ENCODE measurements at regions not wholly inside any gene's neighbourhood (a gene's known extent, or its start where the extent isn't known, plus 50 kb on each side); places are given as distances from the start of the nearest gene placed in this dataset.
"Not testable (repeated sequence)": the region's sequence is repeated elsewhere in the genome, so short reads cannot be mapped to it uniquely, and the experiment has no call there.

- DNase-seq = no peak
Measured at GRCh38 chr21:20220586-20220985, 777.6 kb upstream of the NCAM2 start.

DNA sequence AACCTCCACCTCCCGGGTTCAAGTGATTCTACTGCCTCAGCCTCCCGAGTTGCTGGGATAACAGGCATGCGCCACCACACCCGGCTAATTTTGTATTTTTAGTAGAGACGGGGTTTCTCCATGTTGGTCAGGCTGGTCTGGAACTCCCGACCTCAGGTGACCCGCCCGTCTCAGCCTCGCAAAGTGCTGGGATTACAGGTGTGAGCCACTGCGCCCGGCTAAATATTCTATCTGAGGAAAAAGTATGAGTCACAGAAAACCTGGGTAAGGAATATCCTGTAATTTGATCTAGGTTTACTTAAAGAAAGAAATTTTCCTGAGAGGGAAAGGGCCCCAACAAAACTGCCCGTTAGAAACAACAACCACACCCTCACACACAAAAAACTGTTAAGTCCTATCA is 776.2 kb upstream of the NCAM2 start:
- DNase-seq = not testable (repeated sequence)

GRCh38 chr21:20236649-20237048 is 761.6 kb upstream of the NCAM2 start:
- DNase-seq = not testable (repeated sequence)

DNA sequence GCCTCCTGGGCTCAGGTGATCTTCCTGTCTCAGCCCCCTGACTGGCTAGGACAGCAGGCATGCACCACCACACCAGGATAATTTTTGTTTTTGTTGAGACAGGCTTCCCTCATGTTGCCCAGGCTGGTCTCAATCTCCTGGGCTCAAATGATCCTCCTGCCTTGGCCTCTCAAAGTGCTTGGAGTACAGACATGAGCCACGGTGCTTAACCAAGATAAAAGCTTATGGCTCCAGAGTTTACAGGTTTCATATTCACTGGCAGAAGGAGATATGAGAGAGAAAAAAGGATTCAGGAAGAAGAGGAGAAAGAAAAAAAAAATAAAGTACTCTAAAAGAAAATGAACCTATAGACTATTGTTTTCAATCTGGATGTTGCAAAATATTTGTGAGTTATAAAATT is 748.8 kb upstream of the NCAM2 start:
- DNase-seq = no peak

DNA sequence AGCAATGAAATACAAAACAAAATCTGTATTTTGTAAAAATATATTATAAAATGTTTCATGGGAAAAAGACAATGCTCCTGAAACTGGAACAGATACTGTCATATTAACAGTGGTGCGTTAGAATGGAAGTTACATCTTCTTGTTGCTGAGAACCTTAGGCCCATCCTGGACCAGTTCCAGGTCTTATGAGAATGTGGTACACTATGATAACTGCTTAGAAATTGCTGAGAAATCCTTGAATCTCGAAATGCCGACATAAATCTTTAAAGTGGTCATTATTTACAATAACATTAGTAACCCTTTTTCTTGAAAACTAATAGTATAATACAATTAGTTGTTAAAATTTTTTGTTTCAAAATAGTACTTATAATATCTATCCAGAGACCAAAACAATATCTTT is 747.9 kb upstream of the NCAM2 start:
- DNase-seq = no peak

GRCh38 chr21:20253261-20253660 is 744.9 kb upstream of the NCAM2 start:
- DNase-seq = no peak

DNA sequence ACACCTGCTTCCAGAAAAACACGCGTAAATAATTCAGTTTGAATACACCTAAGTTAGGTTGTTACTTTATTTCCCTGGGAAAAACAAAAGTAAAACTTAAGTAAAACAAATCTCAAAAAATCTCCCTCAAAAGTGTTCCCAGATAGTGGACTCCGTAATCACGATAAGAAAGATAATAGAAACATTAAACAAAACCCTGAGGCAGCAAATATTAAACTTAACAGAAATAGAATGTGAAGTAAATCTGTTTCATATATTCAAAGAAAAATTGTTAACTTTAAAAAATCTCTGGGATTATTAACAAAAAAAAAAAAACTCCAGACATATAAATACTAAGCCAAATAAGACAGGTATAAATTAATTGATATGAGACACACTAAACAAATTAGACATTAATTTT is 743.2 kb upstream of the NCAM2 start:
- DNase-seq = no peak

DNA sequence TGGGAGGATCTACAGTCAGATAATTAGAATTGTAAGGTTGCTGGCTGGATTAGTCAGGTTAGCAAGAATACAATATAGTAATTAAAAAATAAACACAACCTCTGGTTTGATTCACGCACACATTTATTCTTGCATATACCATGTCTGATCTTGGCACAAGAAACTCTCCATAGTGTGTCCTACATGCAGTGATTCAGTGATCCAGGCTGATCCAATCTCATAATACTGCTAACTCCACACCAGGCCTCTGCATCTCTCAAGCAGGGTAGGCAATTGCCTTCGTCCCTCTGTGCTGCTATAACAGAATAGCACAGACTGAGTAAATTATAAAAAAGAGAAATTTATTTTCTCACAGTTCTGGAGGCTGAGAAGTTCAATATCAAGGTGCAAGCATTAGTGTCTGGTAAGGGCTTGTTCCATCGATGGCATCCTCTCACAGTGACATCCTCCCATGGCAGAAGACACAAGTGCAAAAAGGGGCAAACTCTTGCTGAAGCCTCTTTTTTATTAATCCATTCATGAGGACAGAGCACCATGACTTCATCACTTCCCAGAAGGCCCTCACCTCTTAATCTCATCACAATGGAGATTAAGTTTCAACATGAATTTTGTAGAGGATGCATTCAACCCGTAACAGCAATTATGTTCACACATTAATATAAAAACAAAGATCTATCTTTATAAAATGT is 741.0 kb upstream of the NCAM2 start:
- peak; percentile 68 for DNase-seq

DNA sequence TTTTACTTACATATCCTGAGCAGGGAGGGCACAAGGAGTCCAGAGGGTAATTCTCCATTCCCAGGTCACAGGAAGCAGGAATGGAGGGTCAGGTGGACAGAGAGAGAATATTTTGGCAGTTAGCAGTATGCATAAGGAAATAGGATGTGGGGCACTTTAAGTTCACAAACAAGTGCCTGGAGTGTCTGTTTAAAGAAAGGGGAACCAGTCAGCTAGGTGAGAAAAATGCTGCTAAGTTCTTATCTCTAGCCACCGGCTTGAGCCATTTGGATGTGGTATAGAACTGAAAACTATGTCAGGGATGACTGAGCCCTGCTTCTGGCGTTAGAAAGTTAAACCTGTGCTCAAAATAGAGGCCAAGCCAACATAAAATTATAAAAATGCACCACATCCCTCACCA is 739.7 kb upstream of the NCAM2 start:
- peak; percentile 64 for DNase-seq

DNA sequence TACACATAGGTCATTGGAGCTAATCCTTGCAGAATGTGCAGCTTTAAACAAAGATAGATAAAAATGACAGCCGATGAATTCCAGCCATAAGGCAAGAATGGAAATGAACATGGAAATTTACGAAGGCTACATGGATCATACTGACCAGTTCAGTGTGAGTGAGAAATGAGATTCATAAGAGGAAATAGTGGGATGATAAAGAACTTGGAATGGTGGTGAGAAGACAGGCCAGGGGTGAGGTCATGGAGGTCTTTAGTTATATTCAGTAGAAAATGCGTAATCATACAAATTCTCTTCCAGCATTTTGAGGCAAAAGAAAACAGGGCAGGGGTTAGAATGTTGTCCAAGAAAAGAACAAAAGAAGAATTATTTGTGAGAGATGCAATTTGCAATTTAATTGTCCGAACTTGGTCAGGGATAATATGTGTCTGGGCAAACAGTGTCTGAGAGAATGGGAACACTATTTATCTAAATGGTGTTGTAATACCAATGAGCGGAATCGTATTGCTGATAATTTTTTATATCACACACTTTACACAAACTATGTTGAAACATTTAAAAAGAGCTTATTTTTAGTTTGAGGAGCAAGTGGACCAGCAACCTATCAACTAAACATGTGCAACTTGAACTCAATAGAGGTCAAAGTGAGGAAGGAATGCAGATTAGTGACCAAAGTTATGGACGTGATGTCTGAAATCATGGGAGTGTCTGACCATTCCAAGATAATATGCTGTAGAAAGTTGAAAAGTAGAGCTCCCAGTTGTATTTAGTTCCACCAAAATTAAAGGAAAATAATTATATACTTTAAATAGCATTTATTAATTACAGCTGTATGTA is 739.0 kb upstream of the NCAM2 start:
- DNase-seq = no peak

- DNase-seq = no peak
Measured at GRCh38 chr21:20260124-20260523, 738.1 kb upstream of the NCAM2 start.

DNA sequence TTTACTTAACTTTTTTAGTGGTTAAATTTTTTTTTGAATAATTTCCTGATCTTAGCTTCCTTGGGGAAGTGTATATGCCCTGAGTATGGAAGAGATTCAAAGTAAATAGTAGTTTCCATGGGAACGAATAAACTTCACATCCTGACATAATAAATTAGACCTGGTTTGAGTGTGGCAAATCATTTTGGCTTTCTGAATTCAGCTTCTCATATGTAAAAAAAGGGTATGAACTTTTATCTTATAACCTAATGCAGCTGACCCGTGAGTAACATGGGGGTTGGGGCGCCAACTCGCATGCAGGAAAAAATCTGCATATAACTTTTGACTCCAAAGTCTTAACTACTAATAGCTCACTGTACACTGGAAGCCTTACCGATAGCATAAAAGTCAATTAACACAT is 736.8 kb upstream of the NCAM2 start:
- DNase-seq = no peak

GRCh38 chr21:20265707-20266440 is 732.3 kb upstream of the NCAM2 start:
- no peak for DNase-seq

DNA sequence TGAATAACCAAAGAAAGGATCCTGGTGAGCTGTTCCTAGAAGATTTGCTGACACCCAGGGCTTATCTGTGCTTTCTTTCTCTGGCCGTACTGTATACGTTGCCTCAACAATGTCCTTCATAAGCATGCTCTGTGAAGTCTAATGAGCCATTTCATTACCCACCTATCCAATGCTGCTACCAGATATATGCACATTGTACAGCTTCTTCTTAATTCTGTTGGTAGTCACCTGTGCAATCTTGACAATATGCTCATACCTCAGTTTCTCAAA is 731.8 kb upstream of the NCAM2 start:
- no peak for DNase-seq

DNA sequence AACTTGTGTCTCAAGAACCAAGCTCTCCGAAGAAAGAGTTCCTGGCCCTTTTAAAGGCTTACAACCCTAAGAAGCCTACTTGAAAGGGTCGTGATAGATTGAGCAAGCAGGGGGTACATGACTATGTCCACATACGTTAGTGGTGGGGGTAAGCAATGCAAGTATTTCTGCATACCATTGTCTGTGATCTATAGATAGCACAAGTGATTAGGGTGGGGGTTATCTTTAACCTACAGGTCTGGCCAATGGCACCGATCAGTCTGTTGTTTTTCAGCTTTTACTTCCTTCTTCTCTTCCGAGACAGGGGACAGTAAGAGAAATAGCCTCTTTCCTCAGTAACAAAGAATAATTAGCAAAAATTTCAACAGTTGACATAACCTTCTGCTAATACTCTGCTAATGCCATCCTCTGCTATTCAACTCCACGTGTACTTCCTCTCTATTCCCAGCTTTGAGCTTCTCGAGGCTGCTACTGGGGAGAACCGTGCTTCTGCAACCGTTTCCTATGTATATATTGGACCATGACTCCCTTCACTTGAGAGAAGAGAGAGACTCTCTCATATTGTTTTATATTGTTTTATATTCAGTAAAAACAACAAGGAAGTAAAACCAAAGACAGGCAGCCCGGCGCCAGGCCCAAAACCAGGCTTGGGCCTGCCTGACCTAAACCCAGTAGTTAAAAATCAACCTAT is 727.7 kb upstream of the NCAM2 start:
- DNase-seq = no peak

- no peak for DNase-seq
Measured at GRCh38 chr21:20272791-20273362, 725.3 kb upstream of the NCAM2 start.

DNA sequence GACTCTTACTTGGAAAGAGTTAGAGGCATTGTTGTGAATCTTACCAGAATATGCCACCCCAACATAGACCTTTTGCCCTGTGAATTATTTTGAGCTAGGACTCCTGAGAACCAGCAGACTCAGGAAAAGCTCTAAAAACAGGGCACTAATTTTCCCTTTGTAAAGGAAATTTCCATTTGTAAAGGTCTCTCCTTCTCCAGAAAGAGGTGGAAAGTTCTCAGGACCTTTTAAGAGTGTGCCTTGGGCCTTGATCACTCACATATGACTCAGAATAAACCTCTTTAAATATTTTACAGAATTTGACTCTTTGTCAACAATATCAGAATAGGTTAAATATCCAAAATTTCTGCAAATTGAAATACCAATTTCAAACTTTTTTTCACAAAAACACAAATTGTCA is 721.8 kb upstream of the NCAM2 start:
- no peak for DNase-seq

- no peak for DNase-seq
Measured at GRCh38 chr21:20276954-20277353, 721.3 kb upstream of the NCAM2 start.

DNA sequence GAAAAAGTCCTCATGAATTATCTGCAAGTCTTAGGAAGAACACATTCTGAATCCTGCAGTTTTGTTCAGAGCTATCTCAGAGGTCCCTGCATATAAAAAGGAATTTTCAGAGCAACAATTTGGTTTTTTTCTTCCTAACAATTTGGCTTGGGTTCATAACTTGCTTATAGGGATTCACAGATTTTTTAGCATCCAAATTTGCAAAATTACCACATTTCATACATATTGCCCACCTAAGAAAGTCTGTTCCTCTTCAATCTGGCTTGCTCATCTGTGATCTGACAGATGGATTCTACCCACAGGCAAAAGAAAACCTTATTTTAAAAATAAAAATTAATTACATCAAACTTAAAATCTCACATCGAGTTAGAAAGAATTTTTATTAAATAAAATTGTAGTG is 714.4 kb upstream of the NCAM2 start:
- DNase-seq = no peak

- no peak for DNase-seq
Measured at GRCh38 chr21:20292280-20292679, 705.9 kb upstream of the NCAM2 start.

DNA sequence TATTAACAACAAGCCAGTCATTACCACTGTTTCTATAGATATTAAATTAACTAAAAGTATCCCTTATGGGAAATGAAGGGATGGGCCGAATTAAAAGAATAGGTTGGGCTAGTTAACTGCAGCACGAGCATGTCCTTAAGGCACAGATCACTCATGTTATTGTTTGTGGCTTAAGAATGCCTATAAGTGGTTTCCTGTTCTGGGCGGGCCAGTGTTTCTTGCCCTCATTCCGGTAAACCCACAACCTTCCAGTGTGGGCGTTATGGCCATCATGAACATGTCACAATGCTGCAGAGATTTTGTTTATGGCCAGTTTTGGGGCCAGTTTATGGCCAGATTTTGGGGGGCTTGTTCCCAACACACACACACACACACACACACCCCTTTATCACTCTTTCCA is 705.4 kb upstream of the NCAM2 start:
- DNase-seq = not testable (repeated sequence)

DNA sequence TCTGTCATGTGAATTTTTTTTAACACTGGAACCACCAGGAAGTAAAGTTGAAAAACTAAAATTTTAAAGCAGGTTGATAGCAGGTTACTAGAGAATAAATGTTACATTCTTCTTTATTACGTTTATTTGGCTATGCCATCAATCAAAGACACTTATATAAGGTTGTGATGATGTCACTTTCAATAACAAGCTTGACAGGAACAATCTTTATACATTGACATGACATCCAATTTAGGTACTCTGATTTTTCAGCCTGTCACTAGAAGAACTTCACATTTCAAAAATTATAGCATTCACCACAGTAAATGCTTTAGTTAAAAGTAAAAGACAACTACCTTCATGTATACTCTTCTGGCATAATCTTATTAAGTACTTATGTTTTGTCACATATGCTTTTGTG is 696.8 kb upstream of the NCAM2 start:
- no peak for DNase-seq

- no peak for DNase-seq
Measured at GRCh38 chr21:20302084-20302483, 696.1 kb upstream of the NCAM2 start.

All from KG1 (cell line).